WTC11 (cell line): ENCODE measurements at regions not wholly inside any gene's neighbourhood (a gene's known extent, or its start where the extent isn't known, plus 50 kb on each side); places are given as distances from the start of the nearest gene placed in this dataset.

Experiments used
- ATAC-seq: fragments of 200-7000 bp; cut with Tn5 transposase; 2 replicates; pipeline ENCODE4 v1.10.0; 2021; ENCODE audit warnings: mild to moderate bottlenecking, moderate library complexity
- CTCF ChIA-PET: fragments of 300-600 bp; sonication (Branson Sonifier 250); formaldehyde crosslinking; loops from one replicate; lab custom pipeline; 2021; ENCODE audit warnings: antibody characterized with exemption; lab: Charles Lee
- POLR2A ChIA-PET: fragments of 350-600 bp; sonication (Branson Sonifier 250); formaldehyde crosslinking; loops from one replicate; lab custom pipeline; 2021; ENCODE audit warnings: antibody characterized with exemption; lab: Charles Lee
- DNase-seq: peaks from one replicate; pipeline ENCODE4 v3.0.0; 2021; ENCODE audit warnings: low spot score
- H3K27ac Mint-ChIP-seq: 2 replicates; pipeline ENCODE4 v1.8.0; 2021; ENCODE audit warnings: mixed read lengths
- H3K27me3 Mint-ChIP-seq: 2 replicates; pipeline ENCODE4 v1.8.0; 2021; ENCODE audit warnings: low read depth, mild to moderate bottlenecking, moderate library complexity, mixed read lengths
- H3K36me3 Mint-ChIP-seq: 2 replicates; pipeline ENCODE4 v1.8.0; 2021; ENCODE audit warnings: mixed read lengths
- H3K4me1 Mint-ChIP-seq: 2 replicates; pipeline ENCODE4 v1.8.0; 2022; ENCODE audit warnings: mixed read lengths
- H3K4me3 Mint-ChIP-seq: 2 replicates; pipeline ENCODE4 v1.8.0; 2021; ENCODE audit warnings: mild to moderate bottlenecking, moderate library complexity, mixed read lengths
- H3K9me3 Mint-ChIP-seq: 2 replicates; pipeline ENCODE4 v1.8.0; 2021; ENCODE audit warnings: mixed read lengths
- AR ChIP-seq: fragments of 250-450 bp; sonication (Bioruptor Pico); IDR thresholded peaks from 2 replicates; pipeline ENCODE4 v1.9.0; 2021; ENCODE audit warnings: mild to moderate bottlenecking
- ARID4B ChIP-seq: sonication (generic); formaldehyde crosslinking; IDR thresholded peaks from 2 replicates; pipeline ENCODE4 v1.8.0; 2023; ENCODE audit warnings: missing genetic modification reagents, mild to moderate bottlenecking, borderline replicate concordance
- CDX4 ChIP-seq: fragments of 250-450 bp; sonication (Bioruptor Pico); IDR thresholded peaks from 2 replicates; pipeline ENCODE4 v1.9.0; 2021; ENCODE audit warnings: moderate library complexity, mild to moderate bottlenecking, inconsistent platforms, borderline replicate concordance
- E2F1 ChIP-seq: sonication (generic); formaldehyde crosslinking; IDR thresholded peaks from 2 replicates; pipeline ENCODE4 v1.8.0; 2022; ENCODE audit warnings: mild to moderate bottlenecking, missing genetic modification reagents
- E2F4 ChIP-seq: sonication (generic); formaldehyde crosslinking; IDR thresholded peaks from 2 replicates; pipeline ENCODE4 v1.8.1; 2022; ENCODE audit warnings: low read depth, mild to moderate bottlenecking, moderate library complexity, missing genetic modification reagents, borderline replicate concordance
- E2F5 ChIP-seq: sonication (generic); formaldehyde crosslinking; IDR thresholded peaks from 2 replicates; pipeline ENCODE4 v1.8.1; 2022; ENCODE audit warnings: mild to moderate bottlenecking, moderate library complexity, missing genetic modification reagents
- FOXJ3 ChIP-seq: sonication (generic); formaldehyde crosslinking; IDR thresholded peaks from 2 replicates; pipeline ENCODE4 v1.9.0; 2021; ENCODE audit warnings: missing genetic modification reagents, mild to moderate bottlenecking, borderline replicate concordance
- IRF1 ChIP-seq: sonication (generic); formaldehyde crosslinking; IDR thresholded peaks from 2 replicates; pipeline ENCODE4 v1.8.0; 2023; ENCODE audit warnings: missing genetic modification reagents
- IRF2 ChIP-seq: sonication (generic); formaldehyde crosslinking; IDR thresholded peaks from 2 replicates; pipeline ENCODE4 v1.8.0; 2022; ENCODE audit warnings: low read depth, missing genetic modification reagents, borderline replicate concordance
- JAZF1 ChIP-seq: fragments of 250-450 bp; sonication (Bioruptor Pico); IDR thresholded peaks from 2 replicates; pipeline ENCODE4 v1.9.0; 2021; ENCODE audit warnings: moderate library complexity, mild to moderate bottlenecking, inconsistent platforms
- MXD4 ChIP-seq: fragments of 250-450 bp; sonication (Bioruptor Pico); IDR thresholded peaks from 2 replicates; pipeline ENCODE4 v1.8.0; 2021; ENCODE audit warnings: mild to moderate bottlenecking, moderate library complexity, borderline replicate concordance
- NR3C1 ChIP-seq: sonication (generic); formaldehyde crosslinking; conservative IDR thresholded peaks from 2 replicates; pipeline ENCODE4 v1.8.1; 2023; ENCODE audit warnings: low read depth, mild to moderate bottlenecking, missing genetic modification reagents
- PRDM15 ChIP-seq: sonication (generic); formaldehyde crosslinking; IDR thresholded peaks from 2 replicates; pipeline ENCODE4 v1.8.0; 2022; ENCODE audit warnings: missing genetic modification reagents
- RELA ChIP-seq: sonication (generic); formaldehyde crosslinking; IDR thresholded peaks from 2 replicates; pipeline ENCODE4 v1.8.1; 2022; ENCODE audit warnings: missing genetic modification reagents, mild to moderate bottlenecking, borderline replicate concordance
- TCF7 ChIP-seq: sonication (generic); formaldehyde crosslinking; IDR thresholded peaks from 2 replicates; pipeline ENCODE4 v1.8.0; 2022; ENCODE audit warnings: mild to moderate bottlenecking, low read depth, missing genetic modification reagents, moderate library complexity
- TEAD4 ChIP-seq: sonication (generic); formaldehyde crosslinking; IDR thresholded peaks from 2 replicates; pipeline ENCODE4 v1.8.0; 2022; ENCODE audit warnings: mild to moderate bottlenecking, missing genetic modification reagents
- ZNF138 ChIP-seq: sonication (generic); formaldehyde crosslinking; conservative IDR thresholded peaks from 2 replicates; pipeline ENCODE4 v1.8.1; 2022; ENCODE audit warnings: mild to moderate bottlenecking, moderate library complexity, missing genetic modification reagents
- ZNF219 ChIP-seq: sonication (generic); formaldehyde crosslinking; IDR thresholded peaks from 2 replicates; pipeline ENCODE4 v1.8.0; 2023; ENCODE audit warnings: missing genetic modification reagents, mild to moderate bottlenecking, borderline replicate concordance
- ZNF416 ChIP-seq: fragments of 250-450 bp; sonication (Bioruptor Pico); IDR thresholded peaks from 2 replicates; pipeline ENCODE4 v1.9.0; 2021; ENCODE audit warnings: mild to moderate bottlenecking, inconsistent platforms
- ZNF671 ChIP-seq: fragments of 250-450 bp; sonication (Bioruptor Pico); IDR thresholded peaks from 2 replicates; pipeline ENCODE4 v1.8.0; 2021; ENCODE audit warnings: mild to moderate bottlenecking

GRCh38 chr10:113368666-113369364, 184.0 kb upstream of the HABP2 start (continued):
- TF ChIP-seq PRDM15 (CRISPR knock-in tag) = no peak
- TF ChIP-seq E2F5 (CRISPR knock-in tag) = no peak
- TF ChIP-seq TCF7 (CRISPR knock-in tag) = no peak
- TF ChIP-seq E2F4 (CRISPR knock-in tag) = no peak
- TF ChIP-seq NR3C1 (CRISPR knock-in tag) = no peak
- TF ChIP-seq IRF1 (CRISPR knock-in tag) = no peak
- TF ChIP-seq RELA (CRISPR knock-in tag) = no peak
- TF ChIP-seq ARID4B (CRISPR knock-in tag) = no peak
- TF ChIP-seq JAZF1 (CRISPR knock-in tag) = no peak
- no peak for TF ChIP-seq TEAD4
- no peak for TF ChIP-seq FOXJ3

- ATAC-seq (no peak), DNase-seq (no peak)
- Mint-ChIP-seq H3K36me3 (peaks cover 11% of the 10 kb centered on the region; the same call in 1 of the 2 replicates), H3K27me3 (peaks cover 5% of the 10 kb centered on the region; the same call in 1 of the 2 replicates), H3K27ac (no peak overlapping the region), H3K4me1 (peaks cover 6% of the 10 kb centered on the region), H3K4me3 (no peak overlapping the region), H3K9me3 (peaks cover 26% of the 10 kb centered on the region)
- ChIA-PET CTCF (no interaction called here), POLR2A (no interaction called here)
- no peak for TF ChIP-seq AR
- TF ChIP-seq ZNF138 (CRISPR knock-in tag) = no peak
- TF ChIP-seq ZNF671 = no peak
- TF ChIP-seq ZNF219 (CRISPR knock-in tag) = no peak
- TF ChIP-seq FOXJ3 = no peak
- TF ChIP-seq IRF2 (CRISPR knock-in tag) = no peak
- no peak for TF ChIP-seq MXD4 (CRISPR knock-in tag)
- no peak for TF ChIP-seq CDX4 (CRISPR knock-in tag)
- no peak for TF ChIP-seq ZNF416 (CRISPR knock-in tag)
- no peak for TF ChIP-seq RELA (CRISPR knock-in tag)
- no peak for TF ChIP-seq E2F1 (CRISPR knock-in tag)
Measured at GRCh38 chr10:113369365-113369694, 183.5 kb upstream of the HABP2 start.
